ENCODE measurements at regions not wholly inside any gene's neighbourhood (a gene's known extent, or its start where the extent isn't known, plus 50 kb on each side); places are given as distances from the start of the nearest gene placed in this dataset.

- no peaks in the 10 kb centered on the region for H3K79me2 ChIP-seq
- H3K27me3 ChIP-seq (ENCODE audit: control insufficient read depth, insufficient read depth, low read length): no peaks in the 10 kb centered on the region
- H3K27ac ChIP-seq: no peak overlapping the region
- no peaks in the 10 kb centered on the region for H3K36me3 ChIP-seq (ENCODE audit: control insufficient read depth, insufficient read depth, low read length)
- no peak for TF ChIP-seq CTCF (IDR thresholded peaks at IDR 0.05)
- H3K4me3 ChIP-seq (ENCODE audit: low read depth, low read length): no peak overlapping the region
- H3K4me1 ChIP-seq: peaks cover 15% of the 10 kb centered on the region
- H3K9ac ChIP-seq: no peak overlapping the region
- H2AFZ ChIP-seq: no peak overlapping the region
- no peak overlapping the region for H3K4me2 ChIP-seq (ENCODE audit: low read length)
- H3K9me3 ChIP-seq (ENCODE audit: control insufficient read depth, low read length): no peaks in the 10 kb centered on the region
Measured at GRCh38 chr2:128615571-128615970, 296.9 kb upstream of the HS6ST1 start.

- H3K9ac ChIP-seq: no peak overlapping the region
- no peak overlapping the region for H3K27ac ChIP-seq
- no peak overlapping the region for H3K4me3 ChIP-seq (ENCODE audit: low read depth, low read length)
- H3K27me3 ChIP-seq (ENCODE audit: control insufficient read depth, insufficient read depth, low read length): no peaks in the 10 kb centered on the region
- no peak overlapping the region for H3K4me2 ChIP-seq (ENCODE audit: low read length)
- H2AFZ ChIP-seq: no peak overlapping the region
- H3K9me3 ChIP-seq (ENCODE audit: control insufficient read depth, low read length): no peaks in the 10 kb centered on the region
- no peaks in the 10 kb centered on the region for H3K79me2 ChIP-seq
- TF ChIP-seq CTCF (IDR thresholded peaks at IDR 0.05): no peak
- H3K4me1 ChIP-seq: peaks cover 4% of the 10 kb centered on the region
- H3K36me3 ChIP-seq (ENCODE audit: control insufficient read depth, insufficient read depth, low read length): no peaks in the 10 kb centered on the region
Measured at GRCh38 chr2:128617029-128617590, 298.4 kb upstream of the HS6ST1 start.

- no peak for TF ChIP-seq CTCF (IDR thresholded peaks at IDR 0.05)
- H3K4me3 ChIP-seq (ENCODE audit: low read depth, low read length): no peak overlapping the region
- no peak overlapping the region for H2AFZ ChIP-seq
- no peaks in the 10 kb centered on the region for H3K79me2 ChIP-seq
- no peaks in the 10 kb centered on the region for H3K36me3 ChIP-seq (ENCODE audit: control insufficient read depth, insufficient read depth, low read length)
- no peaks in the 10 kb centered on the region for H3K9me3 ChIP-seq (ENCODE audit: control insufficient read depth, low read length)
- no peak overlapping the region for H3K4me2 ChIP-seq (ENCODE audit: low read length)
- H3K4me1 ChIP-seq: peaks cover 4% of the 10 kb centered on the region
- no peak overlapping the region for H3K9ac ChIP-seq
- no peak overlapping the region for H3K27ac ChIP-seq
- no peaks in the 10 kb centered on the region for H3K27me3 ChIP-seq (ENCODE audit: control insufficient read depth, insufficient read depth, low read length)
Measured at GRCh38 chr2:128617661-128618060, 299.0 kb upstream of the HS6ST1 start.

- Histone ChIP-seq H3K9me3 (ENCODE audit: control insufficient read depth, low read length) (no peaks in the 10 kb centered on the region), H3K36me3 (ENCODE audit: control insufficient read depth, insufficient read depth, low read length) (no peaks in the 10 kb centered on the region), H3K4me1 (peaks cover 11% of the 10 kb centered on the region)
Measured at GRCh38 chr2:128618642-128619041, 300.0 kb upstream of the HS6ST1 start.

More at GRCh38 chr2:128618642-128619041, 300.0 kb upstream of the HS6ST1 start:
- no peak for TF ChIP-seq CTCF (IDR thresholded peaks at IDR 0.05)
- no peak overlapping the region for H3K4me2 ChIP-seq (ENCODE audit: low read length)
- no peak overlapping the region for H3K27ac ChIP-seq
- no peaks in the 10 kb centered on the region for H3K27me3 ChIP-seq (ENCODE audit: control insufficient read depth, insufficient read depth, low read length)
- H3K9ac ChIP-seq: no peak overlapping the region
- no peaks in the 10 kb centered on the region for H3K79me2 ChIP-seq
- no peak overlapping the region for H2AFZ ChIP-seq
- no peak overlapping the region for H3K4me3 ChIP-seq (ENCODE audit: low read depth, low read length)

All from parathyroid adenoma (tissue), 2 donors.